HG02571 (cell line): ENCODE measurements at regions not wholly inside any gene's neighbourhood (a gene's known extent, or its start where the extent isn't known, plus 50 kb on each side); places are given as distances from the start of the nearest gene placed in this dataset.

Experiments
- ATAC-seq: cut with Tn5 transposase; IDR thresholded peaks from one replicate; pipeline ENCODE4 v1.9.1; 2021; ENCODE audit warnings: mild to moderate bottlenecking, moderate library complexity; ENCODE audit not compliant: unreplicated experiment

GRCh38 chr13:83618966-83619365, 263.3 kb downstream of the SLITRK1 start:
- ATAC-seq, result no peak

- no peak for ATAC-seq
Measured at GRCh38 chr13:83613524-83613923, 268.8 kb downstream of the SLITRK1 start.

GRCh38 chr13:83601539-83601938, 280.7 kb downstream of the SLITRK1 start:
- no peak for ATAC-seq

GRCh38 chr13:83592095-83592494, 290.2 kb downstream of the SLITRK1 start:
- ATAC-seq, result no peak

- ATAC-seq, result no peak
Measured at GRCh38 chr13:83589814-83590213, 292.5 kb downstream of the SLITRK1 start.

- no peak for ATAC-seq
Measured at GRCh38 chr13:83577183-83577582, 305.1 kb downstream of the SLITRK1 start.

GRCh38 chr13:83568019-83568418, 314.3 kb downstream of the SLITRK1 start:
- no peak for ATAC-seq

- no peak for ATAC-seq
Measured at GRCh38 chr13:83563499-83563898, 318.8 kb downstream of the SLITRK1 start.

GRCh38 chr13:83557845-83558244, 324.4 kb downstream of the SLITRK1 start:
- ATAC-seq, result no peak

- no peak for ATAC-seq
Measured at GRCh38 chr13:83549671-83550070, 332.6 kb downstream of the SLITRK1 start.

GRCh38 chr13:83547043-83547442, 335.2 kb downstream of the SLITRK1 start:
- no peak for ATAC-seq

- ATAC-seq, result no peak
Measured at GRCh38 chr13:83546476-83546875, 335.8 kb downstream of the SLITRK1 start.

- ATAC-seq, result no peak
Measured at GRCh38 chr13:83538636-83539035, 343.6 kb downstream of the SLITRK1 start.

- no peak for ATAC-seq
Measured at GRCh38 chr13:83536941-83537340, 345.3 kb downstream of the SLITRK1 start.

GRCh38 chr13:83536153-83536552, 346.1 kb downstream of the SLITRK1 start:
- no peak for ATAC-seq

GRCh38 chr13:83532809-83533208, 349.5 kb downstream of the SLITRK1 start:
- no peak for ATAC-seq

- ATAC-seq, result no peak
Measured at GRCh38 chr13:83531022-83531421, 351.3 kb downstream of the SLITRK1 start.

GRCh38 chr13:83516781-83517180, 365.5 kb downstream of the SLITRK1 start:
- no peak for ATAC-seq

- ATAC-seq, result no peak
Measured at GRCh38 chr13:83515268-83516015, 366.8 kb downstream of the SLITRK1 start.

GRCh38 chr13:83508771-83509301, 373.4 kb downstream of the SLITRK1 start:
- no peak for ATAC-seq

GRCh38 chr13:83503424-83503823, 378.9 kb downstream of the SLITRK1 start:
- ATAC-seq, result no peak

- ATAC-seq, result no peak
Measured at GRCh38 chr13:83499286-83499685, 383.0 kb downstream of the SLITRK1 start.
